H1 (cell line): ENCODE measurements at regions not wholly inside any gene's neighbourhood (a gene's known extent, or its start where the extent isn't known, plus 50 kb on each side); places are given as distances from the start of the nearest gene placed in this dataset.

Experiments
- ATF3 ChIP-seq: IDR thresholded peaks from 2 replicates; pipeline ENCODE4 v1.6.1; 2011; ENCODE audit warnings: low read depth, mild to moderate bottlenecking, low read length; ENCODE audit not compliant: insufficient read depth
- BRCA1 ChIP-seq: IDR thresholded peaks from 2 replicates; pipeline ENCODE4 v1.6.1; 2012; ENCODE audit warnings: low read depth, low read length, improper control_type of control experiment
- CTCF ChIP-seq, 3 experiments: IDR thresholded peaks; 1 replicate in 2 of 3; 2 replicates in 1 of 3; pipeline versions ENCODE4 v1.5.1 to v1.6.1; 2011; ENCODE audit warnings: low read length in 3 of 3, mild to moderate bottlenecking in 3 of 3, inconsistent platforms in 2 of 3, low read depth in 1 of 3, moderate library complexity in 1 of 3; ENCODE audit not compliant: insufficient read depth in 1 of 3; ENCODE audit errors: control extremely low read depth in 1 of 3
- FOSL1 ChIP-seq: IDR thresholded peaks from 2 replicates; pipeline ENCODE4 v1.6.1; 2011; ENCODE audit warnings: mild to moderate bottlenecking, low read depth, low read length, moderate library complexity; ENCODE audit not compliant: insufficient read depth
- JUND ChIP-seq: IDR thresholded peaks from 2 replicates; pipeline ENCODE4 v1.6.1; 2011; ENCODE audit warnings: mild to moderate bottlenecking, improper control_type of control experiment, low read length
- NRF1 ChIP-seq: IDR thresholded peaks from 2 replicates; pipeline ENCODE4 v1.6.1; 2011; ENCODE audit warnings: mild to moderate bottlenecking, low read depth, low read length, improper control_type of control experiment
- PHF8 ChIP-seq: fragments of 200-600 bp; sonication (generic); conservative IDR thresholded peaks from 2 replicates; pipeline ENCODE4 v1.7.1; 2012; ENCODE audit warnings: low read depth, mild to moderate bottlenecking, inconsistent platforms, low read length, moderate library complexity
- POLR2A ChIP-seq, 2 experiments: IDR thresholded peaks; 1 replicate in 1 of 2; 2 replicates in 1 of 2; pipeline ENCODE4 v1.6.1; 2011; ENCODE audit warnings: low read depth in 2 of 2, low read length in 2 of 2, mild to moderate bottlenecking in 2 of 2; ENCODE audit errors: control extremely low read depth in 1 of 2
- POLR2AphosphoS5 ChIP-seq: IDR thresholded peaks from 2 replicates; pipeline ENCODE4 v1.6.1; 2011; ENCODE audit warnings: low read depth, low read length
- POU5F1 ChIP-seq: IDR thresholded peaks from 2 replicates; pipeline ENCODE4 v1.6.1; 2011; ENCODE audit warnings: low read depth, mild to moderate bottlenecking, low read length, moderate library complexity
- RXRA ChIP-seq: IDR thresholded peaks from 2 replicates; pipeline ENCODE4 v1.6.1; 2011; ENCODE audit warnings: low read depth, mild to moderate bottlenecking, low read length, moderate library complexity; ENCODE audit not compliant: insufficient read depth
- SP2 ChIP-seq: IDR thresholded peaks from 2 replicates; pipeline ENCODE4 v1.6.1; 2012; ENCODE audit warnings: mild to moderate bottlenecking, low read length, inconsistent platforms
- TBP ChIP-seq: IDR thresholded peaks from 2 replicates; pipeline ENCODE4 v1.6.1; 2011; ENCODE audit warnings: low read depth, low read length, improper control_type of control experiment
- YY1 ChIP-seq: IDR thresholded peaks from 2 replicates; pipeline ENCODE4 v1.6.1; 2011; ENCODE audit warnings: low read depth, mild to moderate bottlenecking, low read length

GRCh38 chr12:88327276-88327675 lies 185.2 kb downstream of the TMTC3 start:
- TF ChIP-seq POLR2A (IDR thresholded peaks at IDR 0.05; ENCODE audit: control extremely low read depth in 1 of 2, low read depth in 2 of 2, low read length in 2 of 2) = no peak
- no peak for TF ChIP-seq JUND
- no peak for TF ChIP-seq POLR2AphosphoS5
- no peak for TF ChIP-seq POU5F1
- TF ChIP-seq CTCF (IDR thresholded peaks at IDR 0.05; ENCODE audit: control extremely low read depth in 1 of 3, insufficient read depth in 1 of 3, low read depth in 1 of 3, low read length in 3 of 3) = no peak
- TF ChIP-seq TBP = no peak
- TF ChIP-seq BRCA1 = no peak
- TF ChIP-seq SP2 = no peak
- TF ChIP-seq ATF3 = no peak
- no peak for TF ChIP-seq PHF8
- TF ChIP-seq RXRA = no peak
- TF ChIP-seq NRF1 = no peak
- no peak for TF ChIP-seq FOSL1
- no peak for TF ChIP-seq YY1
